OCI-LY7 (cell line): ENCODE measurements at regions not wholly inside any gene's neighbourhood (a gene's known extent, or its start where the extent isn't known, plus 50 kb on each side); places are given as distances from the start of the nearest gene placed in this dataset.

Experiments used
- EZH2phosphoT487 ChIP-seq: fragments of 200-600 bp; sonication (generic); IDR thresholded peaks from 2 replicates; pipeline ENCODE4 v1.6.1; 2018; ENCODE audit warnings: low read depth, borderline replicate concordance, mild to moderate bottlenecking, mixed run types, antibody characterized with exemption, low read length, moderate library complexity, mixed read lengths
- TF ChIP-seq, protein P1 (sequence below): fragments of 200-600 bp; sonication (generic); conservative IDR thresholded peaks from 2 replicates; pipeline ENCODE4 v1.5.1; 2014; ENCODE audit warnings: mild to moderate bottlenecking, antibody characterized with exemption, low read length, moderate library complexity, mixed read lengths

GRCh38 chr11:134640536-134640935, 228.5 kb upstream of the B3GAT1 start:
- TF ChIP-seq, protein P1, sequence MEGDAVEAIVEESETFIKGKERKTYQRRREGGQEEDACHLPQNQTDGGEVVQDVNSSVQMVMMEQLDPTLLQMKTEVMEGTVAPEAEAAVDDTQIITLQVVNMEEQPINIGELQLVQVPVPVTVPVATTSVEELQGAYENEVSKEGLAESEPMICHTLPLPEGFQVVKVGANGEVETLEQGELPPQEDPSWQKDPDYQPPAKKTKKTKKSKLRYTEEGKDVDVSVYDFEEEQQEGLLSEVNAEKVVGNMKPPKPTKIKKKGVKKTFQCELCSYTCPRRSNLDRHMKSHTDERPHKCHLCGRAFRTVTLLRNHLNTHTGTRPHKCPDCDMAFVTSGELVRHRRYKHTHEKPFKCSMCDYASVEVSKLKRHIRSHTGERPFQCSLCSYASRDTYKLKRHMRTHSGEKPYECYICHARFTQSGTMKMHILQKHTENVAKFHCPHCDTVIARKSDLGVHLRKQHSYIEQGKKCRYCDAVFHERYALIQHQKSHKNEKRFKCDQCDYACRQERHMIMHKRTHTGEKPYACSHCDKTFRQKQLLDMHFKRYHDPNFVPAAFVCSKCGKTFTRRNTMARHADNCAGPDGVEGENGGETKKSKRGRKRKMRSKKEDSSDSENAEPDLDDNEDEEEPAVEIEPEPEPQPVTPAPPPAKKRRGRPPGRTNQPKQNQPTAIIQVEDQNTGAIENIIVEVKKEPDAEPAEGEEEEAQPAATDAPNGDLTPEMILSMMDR: no peak
- no peak for TF ChIP-seq EZH2phosphoT487
